Uterus (tissue), 2 donors: ENCODE measurements at regions not wholly inside any gene's neighbourhood (a gene's known extent, or its start where the extent isn't known, plus 50 kb on each side); places are given as distances from the start of the nearest gene placed in this dataset.

ENCODE experiments used
- CTCF ChIP-seq, 4 experiments: fragments of 200-600 bp in 2 of 4; fragments of 450-650 bp in 2 of 4; sonication (generic) in 2 of 4; IDR thresholded peaks; one replicate each; pipeline ENCODE4 v1.5.1; 2016 to 2019; ENCODE audit warnings: antibody characterized with exemption in 4 of 4, mild to moderate bottlenecking in 2 of 4, moderate library complexity in 1 of 4
- POLR2A ChIP-seq, 2 donors: fragments of 450-650 bp; IDR thresholded peaks; one replicate each; pipeline ENCODE4 v1.6.1; 2016; ENCODE audit warnings: antibody characterized with exemption in 2 of 2, mild to moderate bottlenecking in 1 of 2, moderate library complexity in 1 of 2

GRCh38 chr18:6666012-6666685 is 63.4 kb upstream of the ARHGAP28 start:
- no peak for TF ChIP-seq CTCF (IDR thresholded peaks at IDR 0.05)
- TF ChIP-seq POLR2A (IDR thresholded peaks at IDR 0.05): no peak
